ENCODE measurements at regions not wholly inside any gene's neighbourhood (a gene's known extent, or its start where the extent isn't known, plus 50 kb on each side); places are given as distances from the start of the nearest gene placed in this dataset.

DNA sequence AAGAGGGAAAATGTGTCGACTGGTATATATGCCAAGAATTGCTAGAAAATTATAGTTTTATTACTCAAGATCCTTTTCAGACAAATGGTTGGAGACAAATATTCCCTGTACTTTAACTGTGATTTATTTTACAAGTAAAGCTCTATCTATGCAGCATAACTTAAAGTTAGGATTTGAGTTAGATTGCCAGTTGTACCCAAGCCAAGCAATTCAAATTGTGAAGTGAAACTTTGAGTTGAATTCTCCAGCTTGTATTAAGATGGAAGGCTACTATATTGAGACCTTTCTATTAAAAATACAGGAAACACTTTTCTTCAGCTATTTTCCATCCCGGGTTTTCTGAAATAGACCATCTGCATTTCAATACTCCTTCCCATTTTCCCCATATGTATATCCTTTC is 333.1 kb upstream of the RBMS3 start:
- TF ChIP-seq, protein P1, sequence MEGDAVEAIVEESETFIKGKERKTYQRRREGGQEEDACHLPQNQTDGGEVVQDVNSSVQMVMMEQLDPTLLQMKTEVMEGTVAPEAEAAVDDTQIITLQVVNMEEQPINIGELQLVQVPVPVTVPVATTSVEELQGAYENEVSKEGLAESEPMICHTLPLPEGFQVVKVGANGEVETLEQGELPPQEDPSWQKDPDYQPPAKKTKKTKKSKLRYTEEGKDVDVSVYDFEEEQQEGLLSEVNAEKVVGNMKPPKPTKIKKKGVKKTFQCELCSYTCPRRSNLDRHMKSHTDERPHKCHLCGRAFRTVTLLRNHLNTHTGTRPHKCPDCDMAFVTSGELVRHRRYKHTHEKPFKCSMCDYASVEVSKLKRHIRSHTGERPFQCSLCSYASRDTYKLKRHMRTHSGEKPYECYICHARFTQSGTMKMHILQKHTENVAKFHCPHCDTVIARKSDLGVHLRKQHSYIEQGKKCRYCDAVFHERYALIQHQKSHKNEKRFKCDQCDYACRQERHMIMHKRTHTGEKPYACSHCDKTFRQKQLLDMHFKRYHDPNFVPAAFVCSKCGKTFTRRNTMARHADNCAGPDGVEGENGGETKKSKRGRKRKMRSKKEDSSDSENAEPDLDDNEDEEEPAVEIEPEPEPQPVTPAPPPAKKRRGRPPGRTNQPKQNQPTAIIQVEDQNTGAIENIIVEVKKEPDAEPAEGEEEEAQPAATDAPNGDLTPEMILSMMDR (conservative IDR thresholded peaks at IDR 0.05; ENCODE audit: low read depth, low read length), result no peak
- TF ChIP-seq EZH2phosphoT487 (IDR thresholded peaks at IDR 0.05; ENCODE audit: borderline replicate concordance, low read length) (no peak), EZH2 (IDR thresholded peaks at IDR 0.05; ENCODE audit: low read length, unreplicated experiment) (no peak)
